Renal cortex interstitium (tissue), 11 donors: ENCODE measurements at regions not wholly inside any gene's neighbourhood (a gene's known extent, or its start where the extent isn't known, plus 50 kb on each side); places are given as distances from the start of the nearest gene placed in this dataset.

Source experiments
- DNase-seq, 11 donors: peaks; one replicate each; pipeline ENCODE4 v3.0.0-alpha.2; 2013; ENCODE audit warnings: low read depth in 9 of 11, low spot score in 4 of 11; ENCODE audit errors: extremely low read depth in 1 of 11

GRCh38 chr13:100734194-100734720 lies 59.7 kb upstream of the TMTC4 start:
- no peak for DNase-seq

DNA sequence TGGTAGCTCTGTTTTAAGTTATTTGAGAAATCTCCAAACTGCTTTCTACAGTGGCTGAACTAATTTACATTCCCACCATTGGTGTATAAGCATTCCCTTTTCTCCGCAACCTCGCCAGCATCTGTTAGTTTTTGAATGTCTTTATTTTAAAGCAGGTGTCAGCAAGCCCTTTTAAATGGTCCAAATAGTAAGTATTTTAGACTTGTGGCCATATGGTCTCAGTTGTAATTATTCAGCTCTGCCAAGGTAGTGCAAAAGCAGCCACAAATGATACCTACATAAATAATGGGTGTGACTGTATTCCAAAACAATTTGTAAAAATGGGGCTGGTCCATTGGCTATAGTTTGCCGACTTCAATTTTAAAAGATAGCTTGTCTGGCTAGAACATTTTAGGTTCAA lies 58.7 kb upstream of the TMTC4 start:
- no peak for DNase-seq

GRCh38 chr13:100728201-100728600 lies 53.6 kb upstream of the TMTC4 start:
- DNase-seq = no peak

GRCh38 chr13:100725472-100725871 lies 50.9 kb upstream of the TMTC4 start:
- no peak for DNase-seq

DNA sequence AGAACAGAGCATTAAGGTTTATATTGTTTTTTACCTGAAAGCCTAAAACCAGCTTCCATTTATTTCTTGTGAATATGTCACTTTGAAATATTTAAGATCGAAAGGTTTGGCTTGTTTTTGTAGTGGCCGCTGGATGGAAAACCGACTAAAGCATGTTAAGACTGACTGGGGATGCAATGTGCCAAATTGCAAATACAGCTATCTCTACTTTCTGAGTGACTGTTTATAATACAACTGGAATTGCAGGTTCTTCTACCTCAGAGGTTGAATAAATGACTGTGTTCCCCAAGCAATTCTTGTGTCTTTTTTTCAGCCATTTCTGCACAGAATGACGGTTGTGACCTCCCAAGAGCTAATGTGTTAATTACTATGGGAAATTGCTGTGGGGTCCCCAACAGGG lies 50.0 kb upstream of the TMTC4 start:
- no peak for DNase-seq
